ENCODE measurements at regions not wholly inside any gene's neighbourhood (a gene's known extent, or its start where the extent isn't known, plus 50 kb on each side); places are given as distances from the start of the nearest gene placed in this dataset.

DNA sequence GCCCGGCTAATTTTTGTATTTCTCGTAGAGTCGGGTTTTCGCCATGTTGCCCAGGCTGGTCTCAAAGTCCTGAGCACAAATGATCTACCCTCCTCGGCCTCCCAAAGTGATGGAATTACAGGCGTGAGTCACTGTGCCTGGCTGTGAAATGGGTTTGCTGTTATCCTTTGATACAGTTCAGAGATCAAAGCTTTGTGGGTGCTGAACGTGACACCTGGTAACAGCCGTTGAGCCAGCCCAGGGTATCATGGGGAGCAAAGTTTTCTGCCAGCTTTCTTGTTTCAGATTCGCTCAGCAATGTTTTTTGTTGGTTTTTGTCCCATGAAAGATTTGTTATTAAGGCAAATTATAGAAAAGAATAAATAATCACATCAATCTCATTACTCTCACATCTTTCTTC lies 68.9 kb upstream of the LPAR1 start:
- TF ChIP-seq POLR2AphosphoS5 (IDR thresholded peaks at IDR 0.05; ENCODE audit: borderline replicate concordance, low read depth, low read length), result no peak
- TF ChIP-seq FOXP2 (optimal IDR thresholded peaks at IDR 0.05; ENCODE audit: control extremely low read depth, extremely low read length, insufficient read depth), result no peak
- no peak for TF ChIP-seq EZH2 (IDR thresholded peaks at IDR 0.05)

Measured in SK-N-MC (cell line).